CD4-positive, alpha-beta T cell (primary cell): ENCODE measurements at regions not wholly inside any gene's neighbourhood (a gene's known extent, or its start where the extent isn't known, plus 50 kb on each side); places are given as distances from the start of the nearest gene placed in this dataset.

Experiments used
- ATAC-seq: fragments of 200-7000 bp; cut with Tn5 transposase; one replicate; pipeline ENCODE4 v1.10.0; 2022; ENCODE audit warnings: mild to moderate bottlenecking; ENCODE audit not compliant: poor library complexity
- CTCF ChIA-PET: fragments of 350-600 bp; sonication (Branson Sonifier 250); formaldehyde crosslinking; loops from one replicate; lab custom pipeline; 2021; ENCODE audit warnings: antibody characterized with exemption, inconsistent platforms; lab: Charles Lee
- POLR2A ChIA-PET: fragments of 350-600 bp; sonication (Branson Sonifier 250); formaldehyde crosslinking; loops from one replicate; lab custom pipeline; 2021; ENCODE audit warnings: antibody characterized with exemption, inconsistent platforms; lab: Charles Lee
- DNase-seq, 14 experiments: peaks; one replicate each; pipeline ENCODE4 v3.0.0-alpha.2; 2013 to 2020; ENCODE audit warnings: mixed read lengths in 2 of 14
- H3K27ac ChIP-seq, 2 donors: one replicate each; pipeline versions ENCODE4 v1.5.1 to v1.7.0; 2013; ENCODE audit warnings: low read length in 2 of 2, low read depth in 1 of 2, mild to moderate bottlenecking in 1 of 2
- H3K27me3 ChIP-seq, 2 experiments: 1 replicate in 1 of 2; 2 replicates in 1 of 2; pipeline versions ENCODE4 v1.6.1 to v1.7.0; 2013; ENCODE audit warnings: low read length in 2 of 2, control low read depth in 1 of 2, mild to moderate bottlenecking in 1 of 2, moderate library complexity in 1 of 2; ENCODE audit not compliant: insufficient read depth in 2 of 2, control insufficient read depth in 1 of 2
- H3K36me3 ChIP-seq: one replicate; pipeline ENCODE4 v1.6.1; 2013; ENCODE audit warnings: low read length, control low read depth; ENCODE audit not compliant: insufficient read depth
- H3K4me1 ChIP-seq: one replicate; pipeline ENCODE4 v1.6.1; 2013; ENCODE audit warnings: low read length, control low read depth; ENCODE audit not compliant: insufficient read depth
- H3K4me3 ChIP-seq: one replicate; pipeline ENCODE4 v1.5.1; 2013; ENCODE audit warnings: mild to moderate bottlenecking, low read length, moderate library complexity
- H3K9me3 ChIP-seq, 2 experiments: 1 replicate in 1 of 2; 2 replicates in 1 of 2; pipeline versions ENCODE4 v1.6.1 to v1.7.0; 2013; ENCODE audit warnings: low read length in 2 of 2, mild to moderate bottlenecking in 2 of 2, control low read depth in 1 of 2, moderate library complexity in 1 of 2; ENCODE audit not compliant: control insufficient read depth in 1 of 2, insufficient read depth in 1 of 2
- H3K27ac Mint-ChIP-seq: one replicate; pipeline ENCODE4 v1.8.0; 2020; ENCODE audit warnings: mixed read lengths
- H3K27me3 Mint-ChIP-seq: one replicate; pipeline ENCODE4 v1.8.0; 2021; ENCODE audit warnings: mixed read lengths
- H3K36me3 Mint-ChIP-seq: one replicate; pipeline ENCODE4 v1.8.0; 2021; ENCODE audit warnings: low read depth, mixed read lengths
- H3K4me1 Mint-ChIP-seq: one replicate; pipeline ENCODE4 v1.8.0; 2021; ENCODE audit warnings: low read depth, mixed read lengths
- H3K4me3 Mint-ChIP-seq: one replicate; pipeline ENCODE4 v1.8.0; 2020; ENCODE audit warnings: mild to moderate bottlenecking, mixed read lengths
- H3K9me3 Mint-ChIP-seq: one replicate; pipeline ENCODE4 v1.8.0; 2020; ENCODE audit warnings: mixed read lengths
- intact Hi-C, 2 experiments: fragments of 100-400 bp; cut with DNase I in 1 of 2; cut with micrococcal nuclease in 1 of 2; formaldehyde crosslinking; loops; one replicate each; pipeline versions ENCODE4 v1.15.1 to v1.9.0; 2023 to 2025; cut with DNase I, micrococcal nuclease
- TF ChIP-seq, protein P1 (sequence below): fragments of 200-600 bp; IDR thresholded peaks from one replicate; pipeline ENCODE4 v1.8.0; 2022; ENCODE audit warnings: antibody characterized with exemption, mild to moderate bottlenecking

DNA sequence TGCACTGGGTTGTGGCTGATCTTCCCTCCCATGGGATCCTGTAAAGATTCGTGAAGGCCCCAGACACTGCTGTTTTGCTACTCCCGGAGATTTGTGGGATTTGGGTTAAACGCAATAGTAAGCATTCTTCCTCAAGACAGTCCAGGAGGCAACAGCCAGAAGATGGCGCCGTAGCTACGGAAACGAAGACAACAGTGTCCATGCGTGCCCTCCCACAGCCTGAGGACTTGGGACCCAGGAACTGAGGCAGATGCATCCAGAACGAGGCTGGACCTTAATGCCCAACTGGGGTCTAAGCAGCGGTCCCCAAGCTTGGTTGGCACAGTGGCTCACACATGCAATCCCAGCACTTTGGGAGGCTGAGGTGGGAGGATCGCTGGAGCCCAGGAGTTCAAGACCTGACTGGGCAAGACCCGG, 57.6 kb upstream of the ZNF507 start:
- H3K4me1 Mint-ChIP-seq, result no peaks in the 10 kb centered on the region
- no peaks in the 10 kb centered on the region for H3K36me3 ChIP-seq
- H3K27ac Mint-ChIP-seq, result no peak overlapping the region
- no peak overlapping the region for H3K27ac ChIP-seq
- no peaks in the 10 kb centered on the region for H3K9me3 ChIP-seq
- no peak overlapping the region for H3K4me3 Mint-ChIP-seq
- H3K27me3 Mint-ChIP-seq, result peaks cover 37% of the 10 kb centered on the region
- no peak for ATAC-seq
- H3K36me3 Mint-ChIP-seq, result no peaks in the 10 kb centered on the region
- CTCF ChIA-PET, result no interaction called here
- H3K4me3 ChIP-seq, result no peak overlapping the region
- no peaks in the 10 kb centered on the region for H3K9me3 Mint-ChIP-seq
- peak in 3 of 14 experiments; percentile 8 to 20 (median 9) for DNase-seq
- intact Hi-C loops, result no loop called here
- POLR2A ChIA-PET, result no interaction called here
- no peaks in the 10 kb centered on the region for H3K27me3 ChIP-seq
- no peaks in the 10 kb centered on the region for H3K4me1 ChIP-seq
- TF ChIP-seq, protein P1, sequence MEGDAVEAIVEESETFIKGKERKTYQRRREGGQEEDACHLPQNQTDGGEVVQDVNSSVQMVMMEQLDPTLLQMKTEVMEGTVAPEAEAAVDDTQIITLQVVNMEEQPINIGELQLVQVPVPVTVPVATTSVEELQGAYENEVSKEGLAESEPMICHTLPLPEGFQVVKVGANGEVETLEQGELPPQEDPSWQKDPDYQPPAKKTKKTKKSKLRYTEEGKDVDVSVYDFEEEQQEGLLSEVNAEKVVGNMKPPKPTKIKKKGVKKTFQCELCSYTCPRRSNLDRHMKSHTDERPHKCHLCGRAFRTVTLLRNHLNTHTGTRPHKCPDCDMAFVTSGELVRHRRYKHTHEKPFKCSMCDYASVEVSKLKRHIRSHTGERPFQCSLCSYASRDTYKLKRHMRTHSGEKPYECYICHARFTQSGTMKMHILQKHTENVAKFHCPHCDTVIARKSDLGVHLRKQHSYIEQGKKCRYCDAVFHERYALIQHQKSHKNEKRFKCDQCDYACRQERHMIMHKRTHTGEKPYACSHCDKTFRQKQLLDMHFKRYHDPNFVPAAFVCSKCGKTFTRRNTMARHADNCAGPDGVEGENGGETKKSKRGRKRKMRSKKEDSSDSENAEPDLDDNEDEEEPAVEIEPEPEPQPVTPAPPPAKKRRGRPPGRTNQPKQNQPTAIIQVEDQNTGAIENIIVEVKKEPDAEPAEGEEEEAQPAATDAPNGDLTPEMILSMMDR, result no peak

DNA sequence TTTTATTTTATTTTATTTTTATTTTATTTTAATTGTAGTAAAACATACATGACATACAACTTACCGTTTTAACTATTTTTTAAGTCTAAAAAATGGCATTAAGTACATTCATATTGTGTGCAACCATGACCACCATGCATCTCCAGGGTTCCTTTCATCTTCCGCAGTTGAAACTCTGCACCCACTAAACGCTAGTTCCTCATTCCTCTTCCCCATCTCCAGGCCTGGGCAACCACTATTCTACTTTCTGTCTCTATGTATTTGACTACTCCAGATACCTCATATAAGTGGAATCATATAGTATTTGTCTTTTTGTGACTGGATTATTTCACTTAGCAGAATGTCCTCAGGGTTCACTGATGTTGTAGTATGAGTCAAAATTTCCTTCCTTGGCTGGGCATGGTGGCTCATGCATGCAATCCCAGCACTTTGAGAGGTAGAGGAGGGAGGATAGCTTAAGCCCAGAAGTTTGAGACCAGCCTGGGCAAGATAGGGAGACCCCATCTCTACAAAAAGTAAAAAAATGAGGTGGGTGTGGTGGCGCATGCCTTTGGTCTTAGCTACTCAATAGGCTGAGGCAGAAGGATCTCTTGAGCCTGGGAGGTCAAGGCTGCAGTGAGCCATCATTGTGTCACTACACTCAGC, 55.7 kb upstream of the ZNF507 start:
- ChIA-PET CTCF (no interaction called here), POLR2A (no interaction called here)
- intact Hi-C loops, result no loop called here
- no peaks in the 10 kb centered on the region for H3K4me1 Mint-ChIP-seq
- DNase-seq (peak in 1 of 14 experiments; percentile 1), ATAC-seq (no peak)
- Histone ChIP-seq H3K9me3 (no peaks in the 10 kb centered on the region), H3K36me3 (no peaks in the 10 kb centered on the region), H3K27ac (no peak overlapping the region), H3K4me1 (no peaks in the 10 kb centered on the region), H3K4me3 (no peak overlapping the region), H3K27me3 (no peaks in the 10 kb centered on the region)
- peaks cover 20% of the 10 kb centered on the region for H3K27me3 Mint-ChIP-seq
- no peak overlapping the region for H3K27ac Mint-ChIP-seq
- no peaks in the 10 kb centered on the region for H3K9me3 Mint-ChIP-seq
- H3K36me3 Mint-ChIP-seq, result no peaks in the 10 kb centered on the region
- TF ChIP-seq, protein P1, result no peak
- no peak overlapping the region for H3K4me3 Mint-ChIP-seq

DNA sequence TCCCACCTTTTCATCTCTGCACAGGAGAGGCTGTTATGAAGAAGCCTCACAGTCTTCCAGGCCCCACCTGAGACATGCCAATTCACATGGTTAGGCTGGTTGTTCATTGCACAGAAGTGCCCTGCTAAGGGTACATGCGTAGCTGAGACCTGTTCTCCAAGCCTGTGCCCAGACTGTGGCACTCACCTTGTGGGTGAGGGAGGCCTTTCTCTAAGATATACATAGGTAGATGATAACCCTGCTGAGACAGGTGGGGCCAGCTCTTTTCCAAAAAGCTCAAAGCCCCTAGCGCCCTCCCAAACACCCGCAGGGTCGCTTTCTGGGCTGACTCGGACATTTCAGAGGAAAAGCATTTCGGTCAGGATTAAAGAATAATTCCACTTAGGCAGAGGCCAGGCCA, 53.5 kb upstream of the ZNF507 start:
- intact Hi-C loops, result no loop called here
- POLR2A ChIA-PET, result no interaction called here
- no peaks in the 10 kb centered on the region for H3K4me1 Mint-ChIP-seq
- H3K27me3 ChIP-seq, result no peaks in the 10 kb centered on the region
- H3K9me3 Mint-ChIP-seq, result no peaks in the 10 kb centered on the region
- no peak overlapping the region for H3K27ac Mint-ChIP-seq
- H3K36me3 ChIP-seq, result no peaks in the 10 kb centered on the region
- CTCF ChIA-PET, result no interaction called here
- no peaks in the 10 kb centered on the region for H3K4me1 ChIP-seq
- H3K36me3 Mint-ChIP-seq, result no peaks in the 10 kb centered on the region
- ATAC-seq (no peak), DNase-seq (no peak)
- TF ChIP-seq, protein P1, result no peak
- H3K27ac ChIP-seq, result no peak overlapping the region
- no peak overlapping the region for H3K4me3 ChIP-seq
- H3K9me3 ChIP-seq, result no peaks in the 10 kb centered on the region
- H3K4me3 Mint-ChIP-seq, result no peak overlapping the region
- peaks cover 13% of the 10 kb centered on the region for H3K27me3 Mint-ChIP-seq
